ENCODE measurements at regions not wholly inside any gene's neighbourhood (a gene's known extent, or its start where the extent isn't known, plus 50 kb on each side); places are given as distances from the start of the nearest gene placed in this dataset.

GRCh38 chr13:103772576-103772975 is 706.4 kb upstream of the SLC10A2 start:
- DNase-seq (ENCODE audit: extremely low spot score) = no peak
- POLR2A ChIA-PET = no interaction called here
- CTCF ChIA-PET = interaction anchor here (0.9 to 1.1 kb wide), 2 partner anchors 12 to 15 kb away, joined by 3 to 4 read pairs; no protein-coding TSS in a partner anchor
- TF ChIP-seq CTCF (IDR thresholded peaks at IDR 0.05; ENCODE audit: control extremely low read depth, extremely low read depth, low read depth, missing control alignments) = no peak

- ChIA-PET CTCF (no interaction called here), POLR2A (no interaction called here)
- no peak for TF ChIP-seq CTCF (IDR thresholded peaks at IDR 0.05; ENCODE audit: control extremely low read depth, extremely low read depth, low read depth, missing control alignments)
- no peak for DNase-seq (ENCODE audit: extremely low spot score)
Observed at GRCh38 chr13:103762523-103762922, 696.3 kb upstream of the SLC10A2 start.

GRCh38 chr13:103759361-103759760 is 693.1 kb upstream of the SLC10A2 start:
- CTCF ChIA-PET = no interaction called here
- POLR2A ChIA-PET = no interaction called here
- no peak for TF ChIP-seq CTCF (IDR thresholded peaks at IDR 0.05; ENCODE audit: control extremely low read depth, extremely low read depth, low read depth, missing control alignments)
- DNase-seq (ENCODE audit: extremely low spot score) = no peak

DNA sequence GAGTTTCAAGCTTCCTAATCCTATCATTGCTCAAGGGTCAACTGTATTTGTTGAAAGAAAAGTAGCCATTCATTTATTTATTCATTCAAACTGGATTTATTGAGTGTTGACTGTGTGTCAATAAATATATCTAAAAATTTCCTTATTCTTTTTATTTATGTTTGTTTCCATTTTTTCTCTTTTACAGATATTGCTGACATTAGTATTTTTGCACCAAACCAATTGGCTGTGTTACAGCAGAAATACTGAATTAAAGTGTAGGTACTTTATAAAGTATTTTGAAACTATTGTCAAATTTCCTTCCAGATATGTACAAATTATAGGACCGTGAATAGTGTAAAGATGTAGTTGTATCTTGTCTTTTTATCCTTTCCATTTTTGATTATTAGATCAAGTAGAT is 692.0 kb upstream of the SLC10A2 start:
- no peak for TF ChIP-seq CTCF (IDR thresholded peaks at IDR 0.05; ENCODE audit: control extremely low read depth, extremely low read depth, low read depth, missing control alignments)
- ChIA-PET CTCF (interaction anchor here (1.2 kb wide), 1 partner anchor 14 kb away, joined by 3 read pairs; no protein-coding TSS in a partner anchor), POLR2A (no interaction called here)

DNA sequence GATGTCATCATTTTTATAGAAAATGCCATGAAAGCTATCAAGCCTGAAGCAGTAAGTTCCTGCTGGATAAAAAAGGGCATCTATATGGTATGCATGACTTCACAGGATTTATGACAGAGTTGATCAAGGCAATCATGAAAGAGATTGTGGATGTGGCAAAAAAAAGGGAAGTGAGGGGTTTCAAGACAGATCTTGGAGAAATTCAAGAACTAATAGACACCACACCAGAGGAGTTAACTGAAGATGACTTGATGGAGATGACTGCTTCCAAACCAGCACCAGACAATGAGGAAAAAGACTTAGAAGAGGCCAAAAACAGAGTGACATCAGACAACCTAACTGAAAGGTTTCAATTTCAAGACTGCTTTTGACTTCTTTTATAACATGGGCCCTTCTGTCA is 691.1 kb upstream of the SLC10A2 start:
- ChIA-PET POLR2A (no interaction called here), CTCF (interaction anchor here (1.2 kb wide), 1 partner anchor 15 kb away, joined by 3 read pairs; no protein-coding TSS in a partner anchor)
- DNase-seq (ENCODE audit: extremely low spot score) = no peak
- TF ChIP-seq CTCF (IDR thresholded peaks at IDR 0.05; ENCODE audit: control extremely low read depth, extremely low read depth, low read depth, missing control alignments) = no peak

More for the DNA sequence above, 692.0 kb upstream of the SLC10A2 start:
- DNase-seq (ENCODE audit: extremely low spot score) = no peak

GRCh38 chr13:103754783-103755182 is 688.6 kb upstream of the SLC10A2 start:
- CTCF ChIA-PET = no interaction called here
- TF ChIP-seq CTCF (IDR thresholded peaks at IDR 0.05; ENCODE audit: control extremely low read depth, extremely low read depth, low read depth, missing control alignments) = no peak

DNA sequence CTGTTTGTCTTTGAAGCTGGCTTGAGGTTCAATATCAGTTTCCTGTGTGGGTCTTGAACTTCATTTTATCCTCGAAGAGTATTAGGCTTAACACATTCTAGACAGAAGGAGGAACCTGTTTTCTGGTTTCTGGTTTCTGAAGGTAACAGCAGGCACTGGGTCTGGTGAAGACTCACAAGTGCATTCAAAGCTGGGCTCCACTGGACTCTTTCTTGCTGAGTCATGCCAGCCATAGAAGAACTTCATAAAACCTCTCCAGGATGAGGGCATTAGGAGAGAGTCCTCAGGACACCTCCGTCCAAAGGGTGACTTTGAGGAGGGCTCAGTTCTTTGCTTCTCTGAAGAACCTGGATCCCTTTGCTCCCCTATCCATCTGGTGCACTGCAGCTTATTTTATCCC is 668.6 kb upstream of the SLC10A2 start:
- no peak for TF ChIP-seq CTCF (IDR thresholded peaks at IDR 0.05; ENCODE audit: control extremely low read depth, extremely low read depth, low read depth, missing control alignments)
- DNase-seq (ENCODE audit: extremely low spot score) = no peak
- ChIA-PET CTCF (no interaction called here), POLR2A (no interaction called here)

More at GRCh38 chr13:103754783-103755182, 688.6 kb upstream of the SLC10A2 start:
- POLR2A ChIA-PET = no interaction called here
- DNase-seq (ENCODE audit: extremely low spot score) = no peak
